ENCODE measurements at regions not wholly inside any gene's neighbourhood (a gene's known extent, or its start where the extent isn't known, plus 50 kb on each side); places are given as distances from the start of the nearest gene placed in this dataset.

- TF ChIP-seq CTCF (IDR thresholded peaks at IDR 0.05; ENCODE audit: low read depth, low read length): no peak
- DNase-seq (ENCODE audit: extremely low read depth, low read depth): no peak
Observed at GRCh38 chr5:112563169-112563826, 144.2 kb upstream of the EPB41L4A start.

- no peak for DNase-seq (ENCODE audit: extremely low read depth, low read depth)
- TF ChIP-seq CTCF (IDR thresholded peaks at IDR 0.05; ENCODE audit: low read depth, low read length): no peak
Observed at GRCh38 chr5:112566251-112566650, 147.2 kb upstream of the EPB41L4A start.

- DNase-seq (ENCODE audit: extremely low read depth, low read depth): no peak
- no peak for TF ChIP-seq CTCF (IDR thresholded peaks at IDR 0.05; ENCODE audit: low read depth, low read length)
Observed at GRCh38 chr5:112569596-112569995, 150.5 kb upstream of the EPB41L4A start.

- TF ChIP-seq CTCF (IDR thresholded peaks at IDR 0.05; ENCODE audit: low read depth, low read length): no peak
- DNase-seq (ENCODE audit: extremely low read depth, low read depth): no peak
Observed at GRCh38 chr5:112570708-112571444, 151.8 kb upstream of the EPB41L4A start.

GRCh38 chr5:112573441-112573840 lies 154.4 kb upstream of the EPB41L4A start:
- no peak for DNase-seq (ENCODE audit: extremely low read depth, low read depth)
- no peak for TF ChIP-seq CTCF (IDR thresholded peaks at IDR 0.05; ENCODE audit: low read depth, low read length)

GRCh38 chr5:112574536-112574935 lies 155.5 kb upstream of the EPB41L4A start:
- DNase-seq (ENCODE audit: extremely low read depth, low read depth): no peak

More at GRCh38 chr5:112574536-112574935, 155.5 kb upstream of the EPB41L4A start:
- TF ChIP-seq CTCF (IDR thresholded peaks at IDR 0.05; ENCODE audit: low read depth, low read length): no peak

All from AG09319 (cell line).